ENCODE measurements at regions not wholly inside any gene's neighbourhood (a gene's known extent, or its start where the extent isn't known, plus 50 kb on each side); places are given as distances from the start of the nearest gene placed in this dataset.

DNA sequence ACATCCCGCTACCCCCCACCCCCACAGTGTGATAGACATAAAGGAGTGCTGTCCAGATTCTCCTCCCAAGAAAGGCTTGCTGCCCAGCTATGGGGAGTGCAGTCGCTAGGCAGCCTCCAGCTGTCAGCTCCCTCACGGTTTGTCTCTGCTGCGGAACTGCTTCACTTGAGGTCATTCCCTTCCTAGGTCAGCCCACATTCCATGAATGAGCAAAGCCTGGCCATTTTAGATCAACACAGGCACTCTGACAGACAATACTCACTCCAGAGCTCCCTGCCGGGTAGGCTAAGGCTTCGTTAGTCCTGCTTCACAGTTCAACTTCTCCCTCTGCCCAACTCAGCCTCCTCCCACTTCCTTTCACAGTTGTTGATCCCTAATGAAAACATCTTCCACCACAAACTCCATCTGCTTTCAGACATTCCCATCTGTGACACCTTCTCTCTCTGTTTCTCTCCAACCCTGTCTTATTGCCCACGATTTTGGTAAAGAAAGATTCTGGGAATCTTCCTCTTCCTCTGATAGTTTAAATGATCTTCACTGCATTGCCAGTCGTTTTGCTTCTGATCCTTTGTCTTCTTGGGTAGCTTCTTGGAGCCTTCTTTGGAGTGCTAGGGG lies 318.9 kb upstream of the F9 start (continued):
- no peak for TF ChIP-seq KAT8 (IDR thresholded peaks at IDR 0.05; ENCODE audit: low read depth)
- no peak for TF ChIP-seq TSC22D4 (tag; IDR thresholded peaks at IDR 0.05)
- TF ChIP-seq, protein P1, sequence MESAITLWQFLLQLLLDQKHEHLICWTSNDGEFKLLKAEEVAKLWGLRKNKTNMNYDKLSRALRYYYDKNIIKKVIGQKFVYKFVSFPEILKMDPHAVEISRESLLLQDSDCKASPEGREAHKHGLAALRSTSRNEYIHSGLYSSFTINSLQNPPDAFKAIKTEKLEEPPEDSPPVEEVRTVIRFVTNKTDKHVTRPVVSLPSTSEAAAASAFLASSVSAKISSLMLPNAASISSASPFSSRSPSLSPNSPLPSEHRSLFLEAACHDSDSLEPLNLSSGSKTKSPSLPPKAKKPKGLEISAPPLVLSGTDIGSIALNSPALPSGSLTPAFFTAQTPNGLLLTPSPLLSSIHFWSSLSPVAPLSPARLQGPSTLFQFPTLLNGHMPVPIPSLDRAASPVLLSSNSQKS (CRISPR knock-in tag; IDR thresholded peaks at IDR 0.05): no peak
- no peak for TF ChIP-seq TBP (optimal IDR thresholded peaks at IDR 0.05; ENCODE audit: low read depth, low read length)
- TF ChIP-seq ELF2 (CRISPR knock-in tag; IDR thresholded peaks at IDR 0.05): no peak
- TF ChIP-seq, protein P2, sequence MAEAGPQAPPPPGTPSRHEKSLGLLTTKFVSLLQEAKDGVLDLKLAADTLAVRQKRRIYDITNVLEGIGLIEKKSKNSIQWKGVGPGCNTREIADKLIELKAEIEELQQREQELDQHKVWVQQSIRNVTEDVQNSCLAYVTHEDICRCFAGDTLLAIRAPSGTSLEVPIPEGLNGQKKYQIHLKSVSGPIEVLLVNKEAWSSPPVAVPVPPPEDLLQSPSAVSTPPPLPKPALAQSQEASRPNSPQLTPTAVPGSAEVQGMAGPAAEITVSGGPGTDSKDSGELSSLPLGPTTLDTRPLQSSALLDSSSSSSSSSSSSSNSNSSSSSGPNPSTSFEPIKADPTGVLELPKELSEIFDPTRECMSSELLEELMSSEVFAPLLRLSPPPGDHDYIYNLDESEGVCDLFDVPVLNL (CRISPR knock-in tag; IDR thresholded peaks at IDR 0.05; ENCODE audit: low read depth): no peak
- 0 out of 2 replicates have a peak, but pooled peaks have one; percentile 25 for TF ChIP-seq POLR2A (conservative IDR thresholded peaks at IDR 0.05)
- TF ChIP-seq, protein P3, sequence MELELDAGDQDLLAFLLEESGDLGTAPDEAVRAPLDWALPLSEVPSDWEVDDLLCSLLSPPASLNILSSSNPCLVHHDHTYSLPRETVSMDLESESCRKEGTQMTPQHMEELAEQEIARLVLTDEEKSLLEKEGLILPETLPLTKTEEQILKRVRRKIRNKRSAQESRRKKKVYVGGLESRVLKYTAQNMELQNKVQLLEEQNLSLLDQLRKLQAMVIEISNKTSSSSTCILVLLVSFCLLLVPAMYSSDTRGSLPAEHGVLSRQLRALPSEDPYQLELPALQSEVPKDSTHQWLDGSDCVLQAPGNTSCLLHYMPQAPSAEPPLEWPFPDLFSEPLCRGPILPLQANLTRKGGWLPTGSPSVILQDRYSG (tag; conservative IDR thresholded peaks at IDR 0.05; ENCODE audit: low read depth): 0 out of 2 replicates have a peak, but pooled peaks have one; percentile 40
- no peak for TF ChIP-seq SRSF7 (optimal IDR thresholded peaks at IDR 0.05; ENCODE audit: low read depth, low read length)
- TF ChIP-seq ZNF24 (IDR thresholded peaks at IDR 0.05): no peak
- TF ChIP-seq, protein P4, sequence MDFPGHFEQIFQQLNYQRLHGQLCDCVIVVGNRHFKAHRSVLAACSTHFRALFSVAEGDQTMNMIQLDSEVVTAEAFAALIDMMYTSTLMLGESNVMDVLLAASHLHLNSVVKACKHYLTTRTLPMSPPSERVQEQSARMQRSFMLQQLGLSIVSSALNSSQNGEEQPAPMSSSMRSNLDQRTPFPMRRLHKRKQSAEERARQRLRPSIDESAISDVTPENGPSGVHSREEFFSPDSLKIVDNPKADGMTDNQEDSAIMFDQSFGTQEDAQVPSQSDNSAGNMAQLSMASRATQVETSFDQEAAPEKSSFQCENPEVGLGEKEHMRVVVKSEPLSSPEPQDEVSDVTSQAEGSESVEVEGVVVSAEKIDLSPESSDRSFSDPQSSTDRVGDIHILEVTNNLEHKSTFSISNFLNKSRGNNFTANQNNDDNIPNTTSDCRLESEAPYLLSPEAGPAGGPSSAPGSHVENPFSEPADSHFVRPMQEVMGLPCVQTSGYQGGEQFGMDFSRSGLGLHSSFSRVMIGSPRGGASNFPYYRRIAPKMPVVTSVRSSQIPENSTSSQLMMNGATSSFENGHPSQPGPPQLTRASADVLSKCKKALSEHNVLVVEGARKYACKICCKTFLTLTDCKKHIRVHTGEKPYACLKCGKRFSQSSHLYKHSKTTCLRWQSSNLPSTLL (IDR thresholded peaks at IDR 0.05): no peak
- TF ChIP-seq MCM7 (IDR thresholded peaks at IDR 0.05): no peak
- peak; percentile 69 for TF ChIP-seq ZNF175 (CRISPR knock-in tag; IDR thresholded peaks at IDR 0.05; ENCODE audit: low read depth)
